ENCODE measurements at regions not wholly inside any gene's neighbourhood (a gene's known extent, or its start where the extent isn't known, plus 50 kb on each side); places are given as distances from the start of the nearest gene placed in this dataset.

- Histone ChIP-seq H3K9me1 (replicated peaks; ENCODE audit: control insufficient read depth, extremely low read depth, insufficient read depth, low read length) (no peaks in the 10 kb centered on the region), H3K79me2 (ENCODE audit: control insufficient read depth, insufficient read depth, low read length) (no peaks in the 10 kb centered on the region), H3K4me1 (ENCODE audit: control insufficient read depth, extremely low read depth, insufficient read depth, low read length) (no peaks in the 10 kb centered on the region), H3K4me3 (replicated peaks in 1 of 3; ENCODE audit: insufficient read depth in 1 of 3, low read depth in 1 of 3, low read length in 3 of 3) (no peak overlapping the region), H3K9me3 (replicated peaks; ENCODE audit: control insufficient read depth, insufficient read depth, low read length) (no peaks in the 10 kb centered on the region), H3K27me3 (ENCODE audit: control insufficient read depth in 2 of 2, insufficient read depth in 2 of 2, low read length in 2 of 2) (no peaks in the 10 kb centered on the region), H3K9ac (replicated peaks; ENCODE audit: extremely low read depth, insufficient read depth, low read length) (no peak overlapping the region), H3K27ac (ENCODE audit: insufficient read depth, low read depth, low read length) (no peak overlapping the region), H3K36me3 (ENCODE audit: control insufficient read depth in 2 of 2, extremely low read depth in 1 of 2, insufficient read depth in 2 of 2, low read length in 2 of 2) (no peaks in the 10 kb centered on the region), H4K20me1 (replicated peaks; ENCODE audit: control insufficient read depth, extremely low read depth, insufficient read depth, low read length) (no peaks in the 10 kb centered on the region), H2AFZ (ENCODE audit: low read depth, low read length) (no peak overlapping the region), H3K4me2 (ENCODE audit: insufficient read depth, low read length) (no peak overlapping the region)
- no TSS peak for BruUV-seq (replicated peaks)
- no peak for TF ChIP-seq JUN (IDR thresholded peaks at IDR 0.05; ENCODE audit: borderline replicate concordance, insufficient read depth, insufficient read length, low read depth)
- no peak for TF ChIP-seq MYC (IDR thresholded peaks at IDR 0.05; ENCODE audit: low read depth, low read length)
- no peak for TF ChIP-seq GATA2 (IDR thresholded peaks at IDR 0.05; ENCODE audit: insufficient read depth, insufficient read length, low read depth, low read length)
- no peak for TF ChIP-seq MAX (IDR thresholded peaks at IDR 0.05; ENCODE audit: insufficient read depth, insufficient read length)
- TF ChIP-seq POLR2AphosphoS5 (IDR thresholded peaks at IDR 0.05; ENCODE audit: insufficient read depth, low read depth, low read length) = no peak
- no peak for TF ChIP-seq CTCF (IDR thresholded peaks at IDR 0.05; ENCODE audit: extremely low read depth in 1 of 2, insufficient read depth in 1 of 2, low read depth in 1 of 2, low read length in 2 of 2)
- TF ChIP-seq FOS (IDR thresholded peaks at IDR 0.05; ENCODE audit: borderline replicate concordance, insufficient read depth, low read length) = no peak
- no peak for TF ChIP-seq POLR2A (IDR thresholded peaks at IDR 0.05; ENCODE audit: low read depth, low read length)
- no peak for TF ChIP-seq EZH2 (IDR thresholded peaks at IDR 0.05; ENCODE audit: borderline replicate concordance, low read depth, low read length, severe bottlenecking)
- ChIA-PET CTCF (interaction anchor here (0.7 kb wide), 1 partner anchor 11 kb away, joined by 3 read pairs; no protein-coding TSS in a partner anchor), POLR2A (no interaction called here)
- intact Hi-C loops (cut with micrococcal nuclease) (no loop called here), dilution Hi-C loops (cut with MboI; ENCODE audit: extremely low pct_ligation_motif_present, low sequenced_read_pairs) (no loop called here)
- FAIRE-seq (no peak), DNase-seq (ENCODE audit: low read depth, low spot score) (no peak)
Observed at GRCh38 chr10:117697402-117697801, 154.9 kb downstream of the EMX2 start.

Measured in endothelial cell of umbilical vein (primary cell).